ENCODE measurements at regions not wholly inside any gene's neighbourhood (a gene's known extent, or its start where the extent isn't known, plus 50 kb on each side); places are given as distances from the start of the nearest gene placed in this dataset.

DNA sequence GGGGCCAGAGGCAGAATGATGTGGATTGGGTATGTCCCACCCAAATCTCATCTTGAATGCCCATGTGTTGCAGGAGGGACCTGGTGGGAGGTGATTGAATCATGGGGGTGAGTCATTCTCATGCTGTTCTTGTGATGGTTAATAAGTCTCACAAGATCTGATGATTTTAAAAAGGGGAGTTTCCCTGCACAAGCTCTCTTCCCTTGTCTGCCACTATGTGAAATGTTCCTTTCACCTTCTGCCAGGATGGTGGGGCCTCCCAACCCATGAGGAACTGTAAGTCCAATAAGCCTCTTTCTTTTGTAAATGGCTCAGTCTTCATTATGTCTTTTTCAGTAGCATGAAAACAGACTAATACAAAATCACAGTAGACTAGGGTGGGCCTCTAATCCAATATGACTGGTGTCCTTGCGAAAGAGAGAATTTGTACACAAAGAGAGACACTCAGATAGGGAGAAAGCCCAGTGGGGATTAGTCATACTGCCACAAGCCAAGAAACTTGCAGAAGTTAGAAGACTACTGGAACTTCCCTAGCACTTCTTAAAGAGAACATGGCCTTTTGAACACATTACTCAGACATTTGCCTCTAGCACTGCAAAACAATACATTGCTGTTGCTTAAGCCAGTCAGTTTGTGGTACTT lies 68.4 kb downstream of the ANXA1 start:
- H3K4me3 ChIP-seq (ENCODE audit: low read length): no peak overlapping the region
- no peaks in the 10 kb centered on the region for H3K36me3 ChIP-seq (ENCODE audit: control insufficient read depth, insufficient read depth, low read length)
- no peaks in the 10 kb centered on the region for H3K36me3 Mint-ChIP-seq
- H3K4me3 Mint-ChIP-seq: no peak overlapping the region
- H3K27me3 Mint-ChIP-seq (ENCODE audit: low read depth in 2 of 2): peaks cover 17 to 25% of the 10 kb centered on the region in 2 donors
- H3K27ac ChIP-seq (ENCODE audit: low read length): peak overlapping the region; percentile 26
- H3K4me1 Mint-ChIP-seq: no peaks in the 10 kb centered on the region
- H3K9me3 ChIP-seq (ENCODE audit: control insufficient read depth, insufficient read depth, low read length): no peaks in the 10 kb centered on the region
- TF ChIP-seq, protein P1, sequence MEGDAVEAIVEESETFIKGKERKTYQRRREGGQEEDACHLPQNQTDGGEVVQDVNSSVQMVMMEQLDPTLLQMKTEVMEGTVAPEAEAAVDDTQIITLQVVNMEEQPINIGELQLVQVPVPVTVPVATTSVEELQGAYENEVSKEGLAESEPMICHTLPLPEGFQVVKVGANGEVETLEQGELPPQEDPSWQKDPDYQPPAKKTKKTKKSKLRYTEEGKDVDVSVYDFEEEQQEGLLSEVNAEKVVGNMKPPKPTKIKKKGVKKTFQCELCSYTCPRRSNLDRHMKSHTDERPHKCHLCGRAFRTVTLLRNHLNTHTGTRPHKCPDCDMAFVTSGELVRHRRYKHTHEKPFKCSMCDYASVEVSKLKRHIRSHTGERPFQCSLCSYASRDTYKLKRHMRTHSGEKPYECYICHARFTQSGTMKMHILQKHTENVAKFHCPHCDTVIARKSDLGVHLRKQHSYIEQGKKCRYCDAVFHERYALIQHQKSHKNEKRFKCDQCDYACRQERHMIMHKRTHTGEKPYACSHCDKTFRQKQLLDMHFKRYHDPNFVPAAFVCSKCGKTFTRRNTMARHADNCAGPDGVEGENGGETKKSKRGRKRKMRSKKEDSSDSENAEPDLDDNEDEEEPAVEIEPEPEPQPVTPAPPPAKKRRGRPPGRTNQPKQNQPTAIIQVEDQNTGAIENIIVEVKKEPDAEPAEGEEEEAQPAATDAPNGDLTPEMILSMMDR (IDR thresholded peaks at IDR 0.05): no peak
- intact Hi-C loops (cut with micrococcal nuclease): no loop called here
- peak; percentile 36 to 63 (median 41) for ATAC-seq
- no peaks in the 10 kb centered on the region for H3K9me3 Mint-ChIP-seq
- H3K27ac Mint-ChIP-seq: no peak overlapping the region
- peaks cover 2% of the 10 kb centered on the region for H3K27me3 ChIP-seq (ENCODE audit: control insufficient read depth, insufficient read depth, low read length)
- H3K4me1 ChIP-seq (ENCODE audit: control insufficient read depth, insufficient read depth, low read length): no peaks in the 10 kb centered on the region
- WGBS (ENCODE audit: insufficient coverage): 69% methylated on average over 1 of the region's 1 CpG
- peak in 1 of 2 donors; percentile 3 for DNase-seq

DNA sequence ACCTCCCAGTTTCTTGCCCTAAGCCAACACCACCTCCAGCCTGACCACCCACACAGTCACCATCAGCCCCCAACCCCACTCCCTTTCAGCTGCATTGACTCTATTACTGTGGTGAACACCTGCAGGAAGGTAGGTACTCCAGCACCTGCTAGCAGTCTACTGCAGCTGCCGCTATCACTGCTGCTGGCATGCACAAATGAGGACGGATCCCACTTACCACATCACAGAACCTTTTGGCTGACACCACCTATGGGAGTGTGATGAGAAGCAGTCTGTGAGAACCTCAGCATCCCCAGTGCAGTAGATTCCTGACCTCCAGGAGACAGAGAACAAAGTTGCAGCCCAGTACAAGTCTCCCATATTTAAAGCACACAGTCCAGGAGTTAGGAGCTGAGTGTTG lies 71.9 kb downstream of the ANXA1 start:
- intact Hi-C loops (cut with micrococcal nuclease): no loop called here
- no peak overlapping the region for H3K27ac Mint-ChIP-seq
- 100% methylated on average over 1 of the region's 2 CpGs for WGBS (ENCODE audit: insufficient coverage)
- no peaks in the 10 kb centered on the region for H3K36me3 Mint-ChIP-seq
- Histone ChIP-seq H3K4me1 (ENCODE audit: control insufficient read depth, insufficient read depth, low read length) (no peaks in the 10 kb centered on the region), H3K27ac (ENCODE audit: low read length) (no peak overlapping the region), H3K36me3 (ENCODE audit: control insufficient read depth, insufficient read depth, low read length) (no peaks in the 10 kb centered on the region), H3K4me3 (ENCODE audit: low read length) (no peak overlapping the region), H3K9me3 (ENCODE audit: control insufficient read depth, insufficient read depth, low read length) (no peaks in the 10 kb centered on the region), H3K27me3 (ENCODE audit: control insufficient read depth, insufficient read depth, low read length) (no peaks in the 10 kb centered on the region)
- peaks cover 9 to 20% of the 10 kb centered on the region in 2 donors for H3K27me3 Mint-ChIP-seq (ENCODE audit: low read depth in 2 of 2)
- H3K4me1 Mint-ChIP-seq: no peaks in the 10 kb centered on the region
- H3K9me3 Mint-ChIP-seq: no peaks in the 10 kb centered on the region
- ATAC-seq (no peak), DNase-seq (no peak)
- H3K4me3 Mint-ChIP-seq: no peak overlapping the region
- TF ChIP-seq, protein P1 (IDR thresholded peaks at IDR 0.05): no peak

DNA sequence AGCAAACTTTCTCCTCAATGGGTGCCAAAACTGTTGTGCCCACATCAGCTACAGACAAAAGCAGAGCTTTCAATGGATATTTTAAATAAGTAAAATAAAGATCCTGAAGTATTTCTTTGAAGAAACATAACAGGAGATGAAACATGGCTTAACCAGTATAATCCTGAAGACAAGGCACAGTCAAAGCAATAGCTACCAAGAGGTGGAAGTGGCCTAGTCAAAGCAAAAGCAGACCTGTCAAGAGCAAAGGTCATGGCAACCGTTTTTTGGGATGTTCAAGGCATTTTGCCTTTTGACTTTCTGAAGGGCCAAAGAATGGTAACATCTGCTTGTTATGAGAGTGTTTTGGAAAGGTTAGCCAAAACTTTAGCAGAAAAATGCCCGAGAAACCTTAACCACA lies 77.9 kb downstream of the ANXA1 start:
- H3K36me3 ChIP-seq (ENCODE audit: control insufficient read depth, insufficient read depth, low read length): no peaks in the 10 kb centered on the region
- DNase-seq (no peak), ATAC-seq (no peak)
- TF ChIP-seq, protein P1 (IDR thresholded peaks at IDR 0.05): no peak
- intact Hi-C loops (cut with micrococcal nuclease): no loop called here
- no peak overlapping the region for H3K27ac Mint-ChIP-seq
- H3K4me3 Mint-ChIP-seq: no peak overlapping the region
- no peaks in the 10 kb centered on the region for H3K27me3 ChIP-seq (ENCODE audit: control insufficient read depth, insufficient read depth, low read length)
- no peaks in the 10 kb centered on the region for H3K9me3 ChIP-seq (ENCODE audit: control insufficient read depth, insufficient read depth, low read length)
- no peak overlapping the region for H3K4me3 ChIP-seq (ENCODE audit: low read length)
- WGBS (ENCODE audit: insufficient coverage): 67% methylated on average over 2 of the region's 2 CpGs
- H3K27me3 Mint-ChIP-seq (ENCODE audit: low read depth in 2 of 2): peaks cover under 1 to 3% of the 10 kb centered on the region in 2 donors
- no peaks in the 10 kb centered on the region for H3K9me3 Mint-ChIP-seq
- H3K4me1 Mint-ChIP-seq: no peaks in the 10 kb centered on the region
- no peaks in the 10 kb centered on the region for H3K4me1 ChIP-seq (ENCODE audit: control insufficient read depth, insufficient read depth, low read length)
- H3K27ac ChIP-seq (ENCODE audit: low read length): no peak overlapping the region
- no peaks in the 10 kb centered on the region for H3K36me3 Mint-ChIP-seq

DNA sequence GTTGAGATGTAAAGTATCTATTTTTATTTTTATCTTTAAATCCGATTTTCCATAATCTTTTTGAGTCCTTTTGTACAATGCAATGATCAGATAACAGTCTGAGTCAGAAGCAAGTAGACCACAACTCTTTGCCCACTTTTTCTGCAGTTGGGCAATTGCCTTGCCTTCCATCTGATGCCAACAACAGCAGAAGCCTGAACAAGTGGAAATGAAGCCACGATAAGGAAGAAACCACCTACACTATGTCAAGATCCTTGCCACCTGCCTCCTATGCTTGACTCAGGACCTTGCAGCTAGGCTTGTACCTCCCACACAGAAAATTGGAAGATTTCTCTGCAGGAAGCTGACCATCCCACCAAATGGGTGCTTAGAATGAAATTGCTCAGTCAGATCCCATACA lies 78.6 kb downstream of the ANXA1 start:
- Histone ChIP-seq H3K36me3 (ENCODE audit: control insufficient read depth, insufficient read depth, low read length) (no peaks in the 10 kb centered on the region), H3K4me1 (ENCODE audit: control insufficient read depth, insufficient read depth, low read length) (no peaks in the 10 kb centered on the region), H3K27ac (ENCODE audit: low read length) (no peak overlapping the region), H3K4me3 (ENCODE audit: low read length) (no peak overlapping the region), H3K9me3 (ENCODE audit: control insufficient read depth, insufficient read depth, low read length) (no peaks in the 10 kb centered on the region), H3K27me3 (ENCODE audit: control insufficient read depth, insufficient read depth, low read length) (no peaks in the 10 kb centered on the region)
- Mint-ChIP-seq H3K4me3 (no peak overlapping the region), H3K27ac (no peak overlapping the region), H3K9me3 (no peaks in the 10 kb centered on the region), H3K4me1 (no peaks in the 10 kb centered on the region), H3K27me3 (ENCODE audit: low read depth in 2 of 2) (peaks cover 0 to 3% of the 10 kb centered on the region in 2 donors), H3K36me3 (no peaks in the 10 kb centered on the region)
- intact Hi-C loops (cut with micrococcal nuclease): no loop called here
- ATAC-seq: no peak
- no peak for DNase-seq
- WGBS (ENCODE audit: insufficient coverage): 45% methylated on average over 2 of the region's 2 CpGs
- TF ChIP-seq, protein P1 (IDR thresholded peaks at IDR 0.05): no peak

Measured in natural killer cell (primary cell).